ENCODE measurements at regions not wholly inside any gene's neighbourhood (a gene's known extent, or its start where the extent isn't known, plus 50 kb on each side); places are given as distances from the start of the nearest gene placed in this dataset.

DNA sequence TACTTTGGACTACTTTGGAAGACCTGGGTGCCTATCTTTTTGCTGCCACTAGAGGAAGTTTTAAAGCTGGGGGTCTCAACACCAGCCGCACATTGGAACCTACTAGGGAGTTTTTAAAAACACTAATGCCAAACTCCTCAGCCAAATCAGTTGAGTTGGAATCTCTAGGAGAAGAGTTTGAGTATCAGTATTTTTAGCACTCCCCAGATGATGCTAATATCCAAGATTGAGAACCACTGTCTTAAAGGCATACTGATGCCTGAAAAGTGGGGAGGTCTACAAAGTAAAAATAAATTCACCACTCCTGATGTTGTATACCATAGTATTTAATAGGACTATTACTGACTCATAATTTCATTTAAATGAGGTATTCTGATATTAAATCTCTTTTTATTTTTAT is 62.9 kb upstream of the COL21A1 start:
- Histone ChIP-seq H3K4me3 (ENCODE audit: insufficient read depth, low read depth, low read length) (no peak overlapping the region), H3K27me3 (ENCODE audit: control insufficient read depth, insufficient read depth, low read length) (no peaks in the 10 kb centered on the region), H3K36me3 (replicated peaks; ENCODE audit: control insufficient read depth, insufficient read depth, low read length) (no peaks in the 10 kb centered on the region)
- no peak for DNase-seq

GRCh38 chr6:56299916-56300315 is 52.5 kb upstream of the COL21A1 start:
- no peaks in the 10 kb centered on the region for H3K27me3 ChIP-seq (ENCODE audit: control insufficient read depth, insufficient read depth, low read length)
- DNase-seq, result no peak
- no peaks in the 10 kb centered on the region for H3K36me3 ChIP-seq (replicated peaks; ENCODE audit: control insufficient read depth, insufficient read depth, low read length)
- no peak overlapping the region for H3K4me3 ChIP-seq (ENCODE audit: insufficient read depth, low read depth, low read length)

DNA sequence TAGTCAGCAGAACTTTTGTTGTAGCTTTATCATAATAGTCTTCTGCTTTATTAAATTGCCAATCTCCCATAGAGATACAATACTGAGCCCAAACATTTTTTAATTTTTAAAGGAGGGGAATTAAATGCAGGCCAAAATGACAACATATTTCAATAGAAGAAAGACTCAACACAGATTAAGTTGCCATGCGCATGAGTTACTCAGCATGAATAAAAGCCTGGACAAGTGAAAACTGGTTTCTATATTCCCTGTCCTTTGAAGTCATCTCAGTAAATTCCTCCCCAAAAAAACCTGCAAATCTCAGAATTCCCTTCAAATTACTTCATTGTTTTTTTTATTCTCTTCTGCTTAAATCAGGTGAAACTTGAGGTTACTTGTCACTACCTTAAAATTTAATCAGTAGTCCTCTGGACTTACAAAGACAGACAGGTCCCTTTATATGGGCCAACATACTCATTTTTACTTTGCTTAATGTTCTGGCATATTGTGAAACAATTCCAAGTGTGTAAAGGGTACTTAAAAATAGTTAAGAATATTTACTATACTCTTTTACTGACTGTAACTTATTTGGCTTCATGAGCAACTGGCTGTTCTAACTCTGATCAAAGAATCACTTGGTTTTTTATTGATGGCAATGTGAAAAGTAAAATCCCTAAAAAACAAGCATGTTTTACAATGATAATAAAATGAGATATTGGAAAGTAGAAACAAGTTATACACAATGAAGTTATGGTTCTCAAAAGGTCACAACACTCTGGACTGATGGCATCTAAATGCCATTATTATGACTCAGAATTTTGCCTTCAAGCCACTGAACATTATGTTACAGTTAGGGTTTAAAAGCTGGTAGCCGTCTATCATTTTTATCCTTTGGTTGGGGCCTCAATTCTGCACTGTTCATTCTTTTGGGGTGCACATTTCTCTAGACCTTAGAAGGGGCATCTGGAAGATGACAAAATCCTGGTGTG is 49.9 kb upstream of the COL21A1 start:
- no peaks in the 10 kb centered on the region for H3K27me3 ChIP-seq (ENCODE audit: control insufficient read depth, insufficient read depth, low read length)
- no peaks in the 10 kb centered on the region for H3K36me3 ChIP-seq (replicated peaks; ENCODE audit: control insufficient read depth, insufficient read depth, low read length)
- no peak for DNase-seq

More for the DNA sequence above, 49.9 kb upstream of the COL21A1 start:
- no peak overlapping the region for H3K4me3 ChIP-seq (ENCODE audit: insufficient read depth, low read depth, low read length)
